ENCODE measurements at regions not wholly inside any gene's neighbourhood (a gene's known extent, or its start where the extent isn't known, plus 50 kb on each side); places are given as distances from the start of the nearest gene placed in this dataset.
A peak's percentile ranks its signal among the peaks of the same experiment; 100 is the strongest.

GRCh38 chr14:101217616-101218371, 314.3 kb upstream of the RTL1 start:
- Mint-ChIP-seq H3K27ac (no peak overlapping the region), H3K9me3 (no peaks in the 10 kb centered on the region), H3K4me1 (no peaks in the 10 kb centered on the region), H3K27me3 (ENCODE audit: low read depth in 2 of 2) (peaks cover 3 to 11% of the 10 kb centered on the region in 2 donors), H3K36me3 (no peaks in the 10 kb centered on the region), H3K4me3 (no peak overlapping the region)
- intact Hi-C loops (cut with micrococcal nuclease), result no loop called here
- ATAC-seq (no peak), DNase-seq (peak in 1 of 2 donors; percentile 4)
- peaks cover 3% of the 10 kb centered on the region for H3K9me3 ChIP-seq (ENCODE audit: control insufficient read depth, insufficient read depth, low read length)
- no peaks in the 10 kb centered on the region for H3K4me1 ChIP-seq (ENCODE audit: control insufficient read depth, insufficient read depth, low read length)
- TF ChIP-seq, protein P1, sequence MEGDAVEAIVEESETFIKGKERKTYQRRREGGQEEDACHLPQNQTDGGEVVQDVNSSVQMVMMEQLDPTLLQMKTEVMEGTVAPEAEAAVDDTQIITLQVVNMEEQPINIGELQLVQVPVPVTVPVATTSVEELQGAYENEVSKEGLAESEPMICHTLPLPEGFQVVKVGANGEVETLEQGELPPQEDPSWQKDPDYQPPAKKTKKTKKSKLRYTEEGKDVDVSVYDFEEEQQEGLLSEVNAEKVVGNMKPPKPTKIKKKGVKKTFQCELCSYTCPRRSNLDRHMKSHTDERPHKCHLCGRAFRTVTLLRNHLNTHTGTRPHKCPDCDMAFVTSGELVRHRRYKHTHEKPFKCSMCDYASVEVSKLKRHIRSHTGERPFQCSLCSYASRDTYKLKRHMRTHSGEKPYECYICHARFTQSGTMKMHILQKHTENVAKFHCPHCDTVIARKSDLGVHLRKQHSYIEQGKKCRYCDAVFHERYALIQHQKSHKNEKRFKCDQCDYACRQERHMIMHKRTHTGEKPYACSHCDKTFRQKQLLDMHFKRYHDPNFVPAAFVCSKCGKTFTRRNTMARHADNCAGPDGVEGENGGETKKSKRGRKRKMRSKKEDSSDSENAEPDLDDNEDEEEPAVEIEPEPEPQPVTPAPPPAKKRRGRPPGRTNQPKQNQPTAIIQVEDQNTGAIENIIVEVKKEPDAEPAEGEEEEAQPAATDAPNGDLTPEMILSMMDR (IDR thresholded peaks at IDR 0.05), result no peak
- H3K36me3 ChIP-seq (ENCODE audit: control insufficient read depth, insufficient read depth, low read length), result no peaks in the 10 kb centered on the region
- 93% methylated on average over 13 of the region's 14 CpGs for WGBS (ENCODE audit: insufficient coverage)
- H3K27me3 ChIP-seq (ENCODE audit: control insufficient read depth, insufficient read depth, low read length), result no peaks in the 10 kb centered on the region
- no peak overlapping the region for H3K27ac ChIP-seq (ENCODE audit: low read length)
- no peak overlapping the region for H3K4me3 ChIP-seq (ENCODE audit: low read length)

DNA sequence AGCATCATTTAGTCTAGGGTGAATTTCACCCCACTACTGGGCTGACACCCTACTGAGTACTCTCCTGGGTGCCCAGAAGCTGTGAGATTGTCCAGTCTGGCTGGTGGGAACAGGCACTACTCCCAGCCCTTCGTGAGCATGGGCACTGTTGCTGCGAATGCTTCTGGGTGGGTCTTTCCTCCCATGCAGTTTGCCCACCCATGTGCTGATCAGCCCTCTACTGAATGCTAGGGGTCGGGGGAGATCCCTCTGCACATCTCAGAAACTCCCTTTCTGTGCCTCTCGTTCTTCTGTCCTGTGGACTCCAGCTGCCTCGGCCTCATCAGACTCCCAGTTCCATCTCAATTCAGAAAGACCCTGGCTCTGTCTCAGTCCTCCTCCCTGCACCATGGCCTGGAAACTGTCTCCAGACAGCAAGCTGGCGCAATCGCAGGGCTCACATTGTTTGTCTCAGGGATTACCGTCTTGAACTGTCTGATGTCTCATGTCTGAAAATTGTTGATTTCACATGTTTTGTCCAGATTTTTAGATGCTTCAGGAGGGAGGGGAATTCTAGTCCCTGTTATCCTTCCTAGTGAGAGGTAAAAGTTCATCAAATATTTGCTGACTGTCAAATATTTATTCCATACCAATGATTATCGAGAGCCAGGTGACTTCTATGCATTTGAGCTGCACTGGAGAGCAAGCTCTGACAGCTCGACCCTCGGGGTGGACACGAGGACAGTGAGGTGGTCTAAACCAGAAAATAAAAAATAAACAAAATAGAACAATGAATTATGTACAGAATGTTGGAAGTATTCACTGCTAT, 316.6 kb upstream of the RTL1 start:
- Mint-ChIP-seq H3K27ac (no peak overlapping the region), H3K27me3 (ENCODE audit: low read depth in 2 of 2) (peaks cover 3 to 11% of the 10 kb centered on the region in 2 donors), H3K36me3 (no peaks in the 10 kb centered on the region), H3K4me3 (no peak overlapping the region), H3K4me1 (no peaks in the 10 kb centered on the region), H3K9me3 (no peaks in the 10 kb centered on the region)
- Histone ChIP-seq H3K9me3 (ENCODE audit: control insufficient read depth, insufficient read depth, low read length) (peaks cover 1% of the 10 kb centered on the region), H3K4me3 (ENCODE audit: low read length) (no peak overlapping the region), H3K36me3 (ENCODE audit: control insufficient read depth, insufficient read depth, low read length) (no peaks in the 10 kb centered on the region), H3K27me3 (ENCODE audit: control insufficient read depth, insufficient read depth, low read length) (no peaks in the 10 kb centered on the region), H3K4me1 (ENCODE audit: control insufficient read depth, insufficient read depth, low read length) (no peaks in the 10 kb centered on the region), H3K27ac (ENCODE audit: low read length) (no peak overlapping the region)
- 93% methylated on average over 12 of the region's 12 CpGs for WGBS (ENCODE audit: insufficient coverage)
- DNase-seq (peak in 1 of 2 donors; percentile 2), ATAC-seq (no peak)
- intact Hi-C loops (cut with micrococcal nuclease), result no loop called here
- TF ChIP-seq, protein P1 (IDR thresholded peaks at IDR 0.05), result no peak

DNA sequence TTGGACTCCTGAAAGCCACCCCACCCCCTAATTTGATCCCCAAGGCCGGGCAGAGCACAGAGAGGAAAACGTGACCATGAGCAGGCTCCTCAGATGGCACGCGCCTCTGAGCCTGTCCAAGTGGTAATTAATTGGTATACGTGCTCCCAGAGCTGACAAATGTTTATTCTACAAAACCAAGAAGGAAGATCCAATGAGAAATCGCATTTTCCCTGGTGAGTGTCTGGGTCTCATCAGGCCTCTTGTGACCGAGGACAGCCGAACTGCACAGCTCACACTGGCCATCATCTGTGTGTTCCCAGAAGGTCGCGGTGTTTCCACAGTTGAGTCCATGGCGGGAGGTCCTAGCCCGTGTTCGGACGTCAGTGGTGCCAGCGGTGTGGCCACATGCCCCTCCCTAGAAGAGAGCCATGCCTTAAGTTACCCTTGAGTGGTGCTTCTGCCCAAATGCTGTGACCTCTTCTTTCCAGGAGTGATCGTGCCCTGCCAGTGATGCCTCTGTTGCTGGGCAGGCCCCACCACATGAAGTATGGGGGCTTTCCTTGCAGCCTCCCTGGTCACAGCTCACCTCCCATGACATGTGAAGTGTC, 317.5 kb upstream of the RTL1 start:
- DNase-seq (no peak), ATAC-seq (no peak)
- Histone ChIP-seq H3K27me3 (ENCODE audit: control insufficient read depth, insufficient read depth, low read length) (no peaks in the 10 kb centered on the region), H3K9me3 (ENCODE audit: control insufficient read depth, insufficient read depth, low read length) (no peaks in the 10 kb centered on the region), H3K4me1 (ENCODE audit: control insufficient read depth, insufficient read depth, low read length) (no peaks in the 10 kb centered on the region), H3K4me3 (ENCODE audit: low read length) (no peak overlapping the region), H3K27ac (ENCODE audit: low read length) (no peak overlapping the region), H3K36me3 (ENCODE audit: control insufficient read depth, insufficient read depth, low read length) (no peaks in the 10 kb centered on the region)
- Mint-ChIP-seq H3K9me3 (no peaks in the 10 kb centered on the region), H3K36me3 (no peaks in the 10 kb centered on the region), H3K27ac (no peak overlapping the region), H3K4me3 (no peak overlapping the region), H3K4me1 (no peaks in the 10 kb centered on the region), H3K27me3 (ENCODE audit: low read depth in 2 of 2) (peaks cover under 1 to 11% of the 10 kb centered on the region in 2 donors)
- WGBS (ENCODE audit: insufficient coverage), result 91% methylated on average over 16 of the region's 16 CpGs
- TF ChIP-seq, protein P1 (IDR thresholded peaks at IDR 0.05), result no peak
- intact Hi-C loops (cut with micrococcal nuclease), result no loop called here
